Astrocyte of the cerebellum (primary cell): ENCODE measurements at regions not wholly inside any gene's neighbourhood (a gene's known extent, or its start where the extent isn't known, plus 50 kb on each side); places are given as distances from the start of the nearest gene placed in this dataset.
A peak's percentile ranks its signal among the peaks of the same experiment; 100 is the strongest.

Experiments
- DNase-seq: peaks from one replicate; pipeline ENCODE4 v3.0.0-alpha.2; 2011; ENCODE audit warnings: low read depth
- H3K4me3 ChIP-seq: 2 replicates; pipeline ENCODE4 v1.5.1; 2011; ENCODE audit warnings: mild to moderate bottlenecking, low read depth, low read length, moderate library complexity
- CTCF ChIP-seq: IDR thresholded peaks from 2 replicates; pipeline ENCODE4 v1.5.1; 2012; ENCODE audit warnings: low read length, low read depth, moderate library complexity, mild to moderate bottlenecking; ENCODE audit errors: missing control alignments
- in situ Hi-C: cut with HindIII; loops from 2 replicates; pipeline ENCODE4 v1.10.0; 2017; ENCODE audit warnings: low sequenced_read_pairs

- no peak for DNase-seq
- H3K4me3 ChIP-seq: no peak overlapping the region
- in situ Hi-C loops: no loop called here
- peak; percentile 55 for TF ChIP-seq CTCF
Observed at GRCh38 chr7:132049462-132050304, 493.3 kb upstream of the PODXL start.

GRCh38 chr7:132045481-132045980 is 489.1 kb upstream of the PODXL start:
- DNase-seq: no peak
- no peak for TF ChIP-seq CTCF
- in situ Hi-C loops: no loop called here
- H3K4me3 ChIP-seq: no peak overlapping the region

- in situ Hi-C loops: no loop called here
- DNase-seq: no peak
- TF ChIP-seq CTCF: no peak
Observed at GRCh38 chr7:132045002-132045401, 488.6 kb upstream of the PODXL start.

GRCh38 chr7:132044247-132044646 is 487.8 kb upstream of the PODXL start:
- in situ Hi-C loops: no loop called here
- TF ChIP-seq CTCF: no peak
- DNase-seq: no peak
- H3K4me3 ChIP-seq: no peak overlapping the region

More at GRCh38 chr7:132045002-132045401, 488.6 kb upstream of the PODXL start:
- H3K4me3 ChIP-seq: no peak overlapping the region

- no peak for TF ChIP-seq CTCF
- DNase-seq: no peak
- in situ Hi-C loops: no loop called here
- H3K4me3 ChIP-seq: no peak overlapping the region
Observed at GRCh38 chr7:132041108-132041507, 484.7 kb upstream of the PODXL start.

GRCh38 chr7:132035517-132036362 is 479.3 kb upstream of the PODXL start:
- in situ Hi-C loops: no loop called here
- no peak for DNase-seq
- H3K4me3 ChIP-seq: no peak overlapping the region
- TF ChIP-seq CTCF: no peak
